GM21786 (cell line): ENCODE measurements at regions not wholly inside any gene's neighbourhood (a gene's known extent, or its start where the extent isn't known, plus 50 kb on each side); places are given as distances from the start of the nearest gene placed in this dataset.
"Not testable (repeated sequence)": the region's sequence is repeated elsewhere in the genome, so short reads cannot be mapped to it uniquely, and the experiment has no call there.

Experiments used
- ATAC-seq: cut with Tn5 transposase; IDR thresholded peaks from one replicate; pipeline ENCODE4 v1.9.1; 2021; ENCODE audit not compliant: unreplicated experiment

- ATAC-seq, result not testable (repeated sequence)
Measured at GRCh38 chr18:42378854-42379253, 423.8 kb downstream of the PIK3C3 start.

GRCh38 chr18:42381236-42381635 is 426.2 kb downstream of the PIK3C3 start:
- ATAC-seq, result not testable (repeated sequence)

GRCh38 chr18:42392416-42392815 is 437.4 kb downstream of the PIK3C3 start:
- ATAC-seq, result no peak

GRCh38 chr18:42392926-42393325 is 437.9 kb downstream of the PIK3C3 start:
- ATAC-seq, result no peak

GRCh38 chr18:42394238-42394637 is 439.2 kb downstream of the PIK3C3 start:
- no peak for ATAC-seq

GRCh38 chr18:42401131-42401673 is 446.2 kb downstream of the PIK3C3 start:
- no peak for ATAC-seq

- ATAC-seq, result no peak
Measured at GRCh38 chr18:42404151-42404550, 449.1 kb downstream of the PIK3C3 start.

GRCh38 chr18:42409005-42409404 is 454.0 kb downstream of the PIK3C3 start:
- ATAC-seq, result no peak

GRCh38 chr18:42412281-42412680 is 457.2 kb downstream of the PIK3C3 start:
- ATAC-seq, result no peak

- no peak for ATAC-seq
Measured at GRCh38 chr18:42412896-42413295, 457.9 kb downstream of the PIK3C3 start.

GRCh38 chr18:42413870-42414269 is 458.8 kb downstream of the PIK3C3 start:
- ATAC-seq, result no peak

GRCh38 chr18:42414756-42415454 is 459.9 kb downstream of the PIK3C3 start:
- no peak for ATAC-seq

GRCh38 chr18:42417189-42417588 is 462.2 kb downstream of the PIK3C3 start:
- no peak for ATAC-seq

GRCh38 chr18:42418121-42418520 is 463.1 kb downstream of the PIK3C3 start:
- ATAC-seq, result no peak

GRCh38 chr18:42425025-42425424 is 470.0 kb downstream of the PIK3C3 start:
- ATAC-seq, result no peak

GRCh38 chr18:42426496-42427015 is 471.5 kb downstream of the PIK3C3 start:
- ATAC-seq, result no peak

GRCh38 chr18:42429196-42429595 is 474.2 kb downstream of the PIK3C3 start:
- ATAC-seq, result no peak

- no peak for ATAC-seq
Measured at GRCh38 chr18:42436222-42436765, 481.3 kb downstream of the PIK3C3 start.

- no peak for ATAC-seq
Measured at GRCh38 chr18:42437001-42437400, 482.0 kb downstream of the PIK3C3 start.

- ATAC-seq, result no peak
Measured at GRCh38 chr18:42437646-42438045, 482.6 kb downstream of the PIK3C3 start.

GRCh38 chr18:42442656-42443055 is 487.6 kb downstream of the PIK3C3 start:
- no peak for ATAC-seq

- ATAC-seq, result no peak
Measured at GRCh38 chr18:42444349-42444748, 489.3 kb downstream of the PIK3C3 start.
